ENCODE measurements at regions not wholly inside any gene's neighbourhood (a gene's known extent, or its start where the extent isn't known, plus 50 kb on each side); places are given as distances from the start of the nearest gene placed in this dataset.
A peak's percentile ranks its signal among the peaks of the same experiment; 100 is the strongest.
"Not testable (repeated sequence)": the region's sequence is repeated elsewhere in the genome, so short reads cannot be mapped to it uniquely, and the experiment has no call there.

DNA sequence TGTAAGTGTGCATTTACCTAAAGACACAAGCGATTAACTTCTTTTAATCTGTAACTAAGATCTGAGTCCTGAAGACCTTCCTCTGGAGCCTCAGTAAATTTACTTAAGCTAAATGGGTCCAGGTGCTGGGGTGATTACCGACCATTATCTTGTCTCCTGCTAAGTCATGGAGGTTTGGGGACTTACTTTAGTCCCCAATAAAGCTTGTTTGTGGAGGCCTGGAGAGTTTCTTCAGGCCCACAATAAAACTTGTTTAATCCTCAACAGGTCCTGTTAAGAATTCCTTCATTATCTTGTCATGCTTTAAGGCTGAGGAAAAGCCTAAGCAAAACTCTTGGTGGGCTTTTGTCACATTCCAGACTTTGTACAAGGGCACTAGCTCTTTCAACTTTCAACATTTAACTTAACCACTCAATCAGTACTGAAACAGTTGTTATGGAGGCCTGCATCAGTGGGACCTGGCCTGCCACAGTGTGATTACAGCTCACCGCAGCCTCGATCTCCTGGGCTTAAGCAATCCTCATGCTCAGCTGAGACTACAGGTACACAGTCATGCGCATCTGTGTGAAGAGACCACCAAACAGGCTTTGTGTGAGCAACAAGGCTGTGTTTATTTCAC is 84.0 kb downstream of the FMO4 start:
- no peaks in the 10 kb centered on the region for H3K36me3 Mint-ChIP-seq (ENCODE audit: insufficient read depth)

GRCh38 chr1:171403393-171403792 is 81.9 kb upstream of the PRRC2C start:
- peaks cover 2% of the 10 kb centered on the region for H3K4me1 Mint-ChIP-seq (ENCODE audit: low read depth)
- no peak overlapping the region for H3K4me3 Mint-ChIP-seq
- peaks cover 11% of the 10 kb centered on the region for H3K9me3 Mint-ChIP-seq
- peaks cover 6% of the 10 kb centered on the region for H3K27me3 Mint-ChIP-seq (ENCODE audit: low read depth)
- no peak for DNase-seq
- no peak for ATAC-seq
- H3K36me3 Mint-ChIP-seq (ENCODE audit: insufficient read depth): no peaks in the 10 kb centered on the region

More for the DNA sequence above, 84.0 kb downstream of the FMO4 start:
- ATAC-seq: no peak
- no peak for DNase-seq
- Mint-ChIP-seq H3K4me3 (no peak overlapping the region), H3K9me3 (no peaks in the 10 kb centered on the region), H3K27me3 (ENCODE audit: low read depth) (peaks cover 12% of the 10 kb centered on the region), H3K4me1 (ENCODE audit: low read depth) (peaks cover 1% of the 10 kb centered on the region)

DNA sequence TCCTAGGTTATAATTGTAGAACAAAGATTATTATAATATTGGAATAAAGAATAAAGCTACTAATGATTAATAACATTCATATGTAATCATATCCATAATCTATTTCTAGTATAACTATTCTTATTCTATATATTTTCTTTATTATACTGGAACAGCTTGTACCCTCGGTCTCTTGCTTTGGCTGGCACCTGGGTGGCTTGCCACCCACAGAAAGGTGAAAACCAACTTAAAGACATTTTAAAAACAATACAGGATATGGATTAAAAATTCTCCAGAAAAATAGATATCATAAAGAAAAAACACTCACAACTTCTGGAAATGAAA is 80.0 kb upstream of the PRRC2C start:
- no peak overlapping the region for H3K4me3 Mint-ChIP-seq
- no peaks in the 10 kb centered on the region for H3K27me3 Mint-ChIP-seq (ENCODE audit: low read depth)
- no peaks in the 10 kb centered on the region for H3K36me3 Mint-ChIP-seq (ENCODE audit: insufficient read depth)
- ATAC-seq (no peak), DNase-seq (no peak)
- peaks cover 2% of the 10 kb centered on the region for H3K4me1 Mint-ChIP-seq (ENCODE audit: low read depth)
- H3K9me3 Mint-ChIP-seq: peaks cover 11% of the 10 kb centered on the region

GRCh38 chr1:171413557-171413956 is 71.8 kb upstream of the PRRC2C start:
- not testable (repeated sequence) for H3K27me3 Mint-ChIP-seq (ENCODE audit: low read depth); H3K9me3 Mint-ChIP-seq; H3K4me3 Mint-ChIP-seq; DNase-seq; ATAC-seq; H3K4me1 Mint-ChIP-seq (ENCODE audit: low read depth); H3K36me3 Mint-ChIP-seq (ENCODE audit: insufficient read depth)

- H3K4me1 Mint-ChIP-seq (ENCODE audit: low read depth): peaks cover 25% of the 10 kb centered on the region
- H3K27me3 Mint-ChIP-seq (ENCODE audit: low read depth): no peaks in the 10 kb centered on the region
- H3K36me3 Mint-ChIP-seq (ENCODE audit: insufficient read depth): no peaks in the 10 kb centered on the region
- H3K4me3 Mint-ChIP-seq: no peak overlapping the region
- DNase-seq (no peak), ATAC-seq (no peak)
- H3K9me3 Mint-ChIP-seq: no peaks in the 10 kb centered on the region
Observed at GRCh38 chr1:171418546-171418945, 66.8 kb upstream of the PRRC2C start.

GRCh38 chr1:171420810-171421209 is 64.5 kb upstream of the PRRC2C start:
- no peak for DNase-seq
- peaks cover 25% of the 10 kb centered on the region for H3K4me1 Mint-ChIP-seq (ENCODE audit: low read depth)
- H3K27me3 Mint-ChIP-seq (ENCODE audit: low read depth): no peaks in the 10 kb centered on the region
- H3K4me3 Mint-ChIP-seq: peak overlapping the region; percentile 9
- no peaks in the 10 kb centered on the region for H3K36me3 Mint-ChIP-seq (ENCODE audit: insufficient read depth)
- H3K9me3 Mint-ChIP-seq: no peaks in the 10 kb centered on the region
- ATAC-seq: peak; percentile 76 to 80

DNA sequence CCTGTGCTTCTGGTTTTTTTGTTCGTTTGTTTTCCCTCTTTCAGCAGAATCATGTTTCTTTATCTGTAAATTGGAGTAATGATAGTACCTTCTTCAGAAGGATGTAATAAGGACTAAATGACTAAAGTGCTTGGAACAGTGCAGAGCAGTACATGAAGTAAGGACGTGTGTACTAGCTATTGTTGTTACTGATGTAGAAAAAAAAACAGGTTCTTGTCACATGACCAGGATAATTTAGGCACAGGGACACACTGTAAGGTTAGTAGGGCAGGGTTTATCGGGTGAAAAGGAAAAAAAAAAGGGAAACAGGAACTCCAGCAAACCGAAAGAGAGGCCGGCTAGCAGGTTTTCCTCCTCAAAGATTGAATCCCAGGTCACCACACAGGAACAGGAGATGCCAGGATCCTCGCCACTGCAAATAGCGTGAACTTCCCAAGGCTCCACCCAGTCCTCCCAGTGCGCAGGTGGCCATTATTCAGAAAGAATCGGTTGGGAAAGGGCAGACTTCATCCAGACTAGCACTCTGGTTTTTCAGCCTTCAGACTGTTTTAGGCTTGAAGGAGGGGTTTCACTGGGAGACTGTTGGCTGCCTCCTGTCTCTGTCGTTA is 63.8 kb upstream of the PRRC2C start:
- Mint-ChIP-seq H3K4me3 (no peak overlapping the region), H3K9me3 (no peaks in the 10 kb centered on the region), H3K4me1 (ENCODE audit: low read depth) (peaks cover 25% of the 10 kb centered on the region), H3K36me3 (ENCODE audit: insufficient read depth) (no peaks in the 10 kb centered on the region), H3K27me3 (ENCODE audit: low read depth) (peaks cover 2% of the 10 kb centered on the region)
- DNase-seq (no peak), ATAC-seq (no peak)

DNA sequence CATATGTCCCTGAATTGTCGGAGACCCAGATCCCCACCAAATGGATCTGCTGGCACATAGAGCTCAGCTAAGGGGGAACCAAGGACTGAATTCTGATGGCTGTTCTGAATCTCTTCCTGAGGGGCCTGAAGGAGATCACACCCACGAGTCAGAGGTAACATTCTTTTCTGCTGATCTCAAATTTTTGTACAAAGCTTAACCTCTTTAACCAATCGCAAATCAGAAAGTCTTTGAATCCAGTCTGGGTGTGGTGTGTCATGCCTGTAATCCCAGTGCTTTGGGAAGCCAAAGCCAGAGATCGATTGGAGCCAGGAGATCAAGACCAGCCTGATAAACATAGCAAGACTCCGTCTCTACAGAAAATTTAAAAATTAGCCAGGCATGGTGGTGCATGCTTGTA is 62.8 kb upstream of the PRRC2C start:
- peaks cover 2% of the 10 kb centered on the region for H3K27me3 Mint-ChIP-seq (ENCODE audit: low read depth)
- no peaks in the 10 kb centered on the region for H3K9me3 Mint-ChIP-seq
- H3K36me3 Mint-ChIP-seq (ENCODE audit: insufficient read depth): no peaks in the 10 kb centered on the region
- ATAC-seq: no peak
- no peak for DNase-seq
- no peak overlapping the region for H3K4me3 Mint-ChIP-seq
- peaks cover 25% of the 10 kb centered on the region for H3K4me1 Mint-ChIP-seq (ENCODE audit: low read depth)

DNA sequence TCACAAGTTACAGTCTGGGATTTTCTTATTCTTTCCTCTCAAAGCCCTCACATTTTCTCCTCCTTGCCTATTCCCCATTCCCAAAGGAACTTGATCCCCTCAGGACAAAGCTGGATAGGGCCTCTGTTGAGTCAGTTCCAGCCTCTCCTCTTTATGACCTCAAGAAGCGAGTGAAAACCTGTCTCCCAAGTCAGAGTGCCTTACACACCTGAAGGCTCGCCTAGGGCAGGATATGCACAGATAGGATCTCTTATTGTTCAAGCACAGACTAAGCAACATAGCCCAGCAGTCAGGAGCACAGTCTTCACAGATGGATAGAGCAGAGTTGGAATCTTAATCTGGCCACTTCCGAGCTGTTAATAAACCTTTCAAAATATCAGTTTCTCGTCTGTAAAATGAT is 60.8 kb upstream of the PRRC2C start:
- Mint-ChIP-seq H3K27me3 (ENCODE audit: low read depth) (peaks cover 2% of the 10 kb centered on the region), H3K36me3 (ENCODE audit: insufficient read depth) (no peaks in the 10 kb centered on the region), H3K9me3 (peaks cover 2% of the 10 kb centered on the region), H3K4me1 (ENCODE audit: low read depth) (peaks cover 21% of the 10 kb centered on the region), H3K4me3 (no peak overlapping the region)
- ATAC-seq (no peak), DNase-seq (no peak)

GRCh38 chr1:171426645-171427044 is 58.7 kb upstream of the PRRC2C start:
- H3K36me3 Mint-ChIP-seq (ENCODE audit: insufficient read depth): no peaks in the 10 kb centered on the region
- ATAC-seq (no peak), DNase-seq (no peak)
- H3K4me3 Mint-ChIP-seq: no peak overlapping the region
- peaks cover 7% of the 10 kb centered on the region for H3K9me3 Mint-ChIP-seq
- peaks cover 5% of the 10 kb centered on the region for H3K27me3 Mint-ChIP-seq (ENCODE audit: low read depth)
- peaks cover 1% of the 10 kb centered on the region for H3K4me1 Mint-ChIP-seq (ENCODE audit: low read depth)

DNA sequence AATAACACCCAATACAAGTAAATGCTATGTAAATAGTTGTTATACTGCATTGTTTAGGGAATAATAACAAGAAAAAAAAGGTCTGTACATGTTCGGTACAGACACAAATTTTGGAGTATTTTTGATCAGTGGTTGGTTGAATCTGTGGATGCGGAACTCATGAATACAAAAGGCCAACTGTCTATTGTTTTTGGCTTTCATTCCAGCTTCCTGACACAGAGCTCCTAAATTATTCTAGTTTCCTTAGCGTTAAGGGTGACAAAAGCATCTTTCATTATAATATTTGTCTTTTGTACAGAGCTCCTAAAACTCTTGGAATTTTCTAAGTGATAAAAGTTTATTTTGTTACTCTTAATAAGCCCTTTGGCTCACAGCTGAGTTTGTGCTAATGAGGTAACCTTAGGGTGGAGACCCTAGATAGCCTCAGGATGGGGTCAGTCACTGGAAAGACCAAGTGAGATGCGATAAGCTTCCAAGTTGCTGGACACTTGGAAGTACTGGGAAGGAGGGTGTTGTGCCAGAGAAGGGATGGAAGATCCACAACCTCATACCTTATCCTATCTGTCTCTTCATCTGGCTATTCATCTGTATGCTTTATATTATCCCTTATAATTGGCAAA is 57.4 kb upstream of the PRRC2C start:
- Mint-ChIP-seq H3K4me1 (ENCODE audit: low read depth) (no peaks in the 10 kb centered on the region), H3K9me3 (peaks cover 7% of the 10 kb centered on the region), H3K27me3 (ENCODE audit: low read depth) (peaks cover 5% of the 10 kb centered on the region), H3K4me3 (no peak overlapping the region), H3K36me3 (ENCODE audit: insufficient read depth) (no peaks in the 10 kb centered on the region)
- ATAC-seq (no peak), DNase-seq (no peak)

DNA sequence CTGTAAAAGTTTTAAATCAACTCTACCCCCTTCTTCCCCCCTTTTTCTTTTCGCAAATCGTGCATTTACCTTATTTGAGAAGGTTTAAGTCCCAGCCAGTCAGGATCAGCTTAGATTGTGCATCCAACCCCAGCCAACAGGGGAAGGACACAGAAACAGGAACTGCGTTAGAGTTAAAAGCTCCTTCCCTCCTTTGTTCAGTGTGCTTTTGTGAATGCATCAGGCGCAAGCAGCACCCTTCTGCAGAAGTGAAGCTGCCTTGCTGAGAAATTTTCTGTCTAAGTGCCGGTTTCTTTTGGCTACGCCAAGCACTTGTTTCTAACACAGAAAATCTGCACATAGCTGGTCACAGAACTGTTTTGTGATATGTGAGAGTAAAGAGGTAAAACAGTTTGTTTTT is 56.2 kb upstream of the PRRC2C start:
- Mint-ChIP-seq H3K4me3 (no peak overlapping the region), H3K4me1 (ENCODE audit: low read depth) (peaks cover 1% of the 10 kb centered on the region), H3K36me3 (ENCODE audit: insufficient read depth) (no peaks in the 10 kb centered on the region), H3K27me3 (ENCODE audit: low read depth) (peaks cover 5% of the 10 kb centered on the region), H3K9me3 (peaks cover 7% of the 10 kb centered on the region)
- no peak for ATAC-seq
- DNase-seq: no peak

- ATAC-seq (no peak), DNase-seq (no peak)
- Mint-ChIP-seq H3K4me1 (ENCODE audit: low read depth) (peaks cover 13% of the 10 kb centered on the region), H3K36me3 (ENCODE audit: insufficient read depth) (no peaks in the 10 kb centered on the region), H3K27me3 (ENCODE audit: low read depth) (peaks cover 2% of the 10 kb centered on the region), H3K4me3 (no peak overlapping the region), H3K9me3 (peaks cover 7% of the 10 kb centered on the region)
Observed at GRCh38 chr1:171431994-171432393, 53.3 kb upstream of the PRRC2C start.

- ATAC-seq (no peak), DNase-seq (no peak)
- Mint-ChIP-seq H3K27me3 (ENCODE audit: low read depth) (peaks cover 2% of the 10 kb centered on the region), H3K4me3 (no peak overlapping the region), H3K4me1 (ENCODE audit: low read depth) (peaks cover 13% of the 10 kb centered on the region), H3K36me3 (ENCODE audit: insufficient read depth) (no peaks in the 10 kb centered on the region), H3K9me3 (peaks cover 7% of the 10 kb centered on the region)
Observed at GRCh38 chr1:171432473-171432872, 52.9 kb upstream of the PRRC2C start.

DNA sequence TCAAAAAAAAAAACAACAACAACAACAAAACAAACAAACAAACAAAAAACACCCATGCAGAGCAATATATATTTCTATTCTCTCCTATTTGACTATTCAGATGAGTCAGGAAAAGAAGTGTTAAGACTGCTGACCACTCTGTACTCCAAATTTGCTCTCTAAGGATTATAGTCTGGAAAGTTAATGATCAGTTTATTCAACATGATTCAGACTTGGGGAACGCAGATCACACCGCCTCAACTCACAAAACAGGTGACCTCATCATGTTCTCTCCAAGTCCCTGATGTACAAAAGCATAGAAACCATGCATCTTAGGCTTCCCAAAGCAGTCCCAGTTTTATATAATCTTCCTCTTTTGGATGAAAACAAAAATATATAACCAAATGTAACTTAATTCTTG is 51.9 kb upstream of the PRRC2C start:
- DNase-seq (no peak), ATAC-seq (no peak)
- Mint-ChIP-seq H3K27me3 (ENCODE audit: low read depth) (peaks cover 2% of the 10 kb centered on the region), H3K4me1 (ENCODE audit: low read depth) (peaks cover 13% of the 10 kb centered on the region), H3K4me3 (no peak overlapping the region), H3K36me3 (ENCODE audit: insufficient read depth) (no peaks in the 10 kb centered on the region), H3K9me3 (peaks cover 7% of the 10 kb centered on the region)

All from activated T-cell treated with anti-CD3 and anti-CD28 coated beads, Interleukin-2, amount 50 U/mL, for 4 hours (primary cell).